ENCODE measurements at regions not wholly inside any gene's neighbourhood (a gene's known extent, or its start where the extent isn't known, plus 50 kb on each side); places are given as distances from the start of the nearest gene placed in this dataset.

- BruUV-seq (replicated peaks): no TSS peak
- no peak overlapping the region for H2AK5ac ChIP-seq (ENCODE audit: low read depth, low read length)
- DNase-seq (no peak), ATAC-seq (ENCODE audit: low read depth) (no peak)
- H3K27ac ChIP-seq (ENCODE audit: insufficient read depth, low read length): no peak overlapping the region
- no peak overlapping the region for H2BK15ac ChIP-seq (ENCODE audit: low read depth, low read length)
- H3K4me3 ChIP-seq (ENCODE audit: insufficient read depth, low read depth, low read length): no peak overlapping the region
- no peak overlapping the region for H2BK20ac ChIP-seq (ENCODE audit: low read depth, low read length)
- H3K56ac ChIP-seq (ENCODE audit: extremely low read depth, insufficient read depth, low read length): no peak overlapping the region
- no peaks in the 10 kb centered on the region for H3K27me3 ChIP-seq (ENCODE audit: control insufficient read depth, insufficient read depth, low read length)
- no peaks in the 10 kb centered on the region for H3K9me1 ChIP-seq (ENCODE audit: insufficient read depth, low read length)
- H3K9ac ChIP-seq (ENCODE audit: low read depth, low read length): no peak overlapping the region
- in situ Hi-C loops (cut with MboI; ENCODE audit: low sequenced_read_pairs) (no loop called here), intact Hi-C loops (cut with micrococcal nuclease) (no loop called here), dilution Hi-C loops (cut with HindIII; ENCODE audit: low sequenced_read_pairs, unreplicated experiment) (no loop called here)
- H3K23ac ChIP-seq (ENCODE audit: low read depth, low read length): no peak overlapping the region
- H3K79me1 ChIP-seq (ENCODE audit: low read depth in 1 of 2, low read length in 2 of 2): no peaks in the 10 kb centered on the region
- no peaks in the 10 kb centered on the region for H3K36me3 ChIP-seq (ENCODE audit: control insufficient read depth, insufficient read depth, low read length)
- TF ChIP-seq CEBPB (IDR thresholded peaks at IDR 0.05; ENCODE audit: low read depth, low read length) (no peak), CTCF (conservative IDR thresholded peaks at IDR 0.05; ENCODE audit: low read depth, low read length) (no peak), FOS (IDR thresholded peaks at IDR 0.05; ENCODE audit: low read depth, low read length) (no peak), MXI1 (IDR thresholded peaks at IDR 0.05; ENCODE audit: borderline replicate concordance, low read depth, low read length) (no peak), POLR2A (IDR thresholded peaks at IDR 0.05; ENCODE audit: low read depth, low read length) (no peak), MAZ (IDR thresholded peaks at IDR 0.05; ENCODE audit: borderline replicate concordance, low read depth, low read length) (no peak), SMC3 (IDR thresholded peaks at IDR 0.05; ENCODE audit: low read depth, low read length) (no peak)
- H4K5ac ChIP-seq (ENCODE audit: low read depth, low read length): no peak overlapping the region
- ChIA-PET POLR2A (ENCODE audit: unreplicated experiment) (no interaction called here), CTCF (no interaction called here)
- no peak overlapping the region for H3K14ac ChIP-seq (replicated peaks; ENCODE audit: low read depth, low read length)
- H2BK5ac ChIP-seq (ENCODE audit: low read depth, low read length, poor library complexity, severe bottlenecking): no peak overlapping the region
- WGBS, 2 experiments (ENCODE audit: extremely low coverage in 2 of 2, insufficient read length in 1 of 2): 71 to 100% methylated on average over 1 to 3 of the region's 8 CpGs
- no peak overlapping the region for H4K91ac ChIP-seq (ENCODE audit: insufficient read depth, low read depth, low read length)
- no peak overlapping the region for H3K4me2 ChIP-seq (ENCODE audit: low read depth, low read length)
- no peak overlapping the region for H4K8ac ChIP-seq (ENCODE audit: low read depth in 2 of 2, low read length in 2 of 2)
- no peak overlapping the region for H3K18ac ChIP-seq (ENCODE audit: low read depth, low read length)
- peaks cover 32% of the 10 kb centered on the region for H3K9me3 ChIP-seq (ENCODE audit: control insufficient read depth, insufficient read depth, low read length)
- H2BK120ac ChIP-seq (ENCODE audit: low read depth, low read length): no peak overlapping the region
- H3K4ac ChIP-seq (ENCODE audit: low read depth, low read length): no peak overlapping the region
- H3K4me1 ChIP-seq (ENCODE audit: control insufficient read depth, insufficient read depth, low read length): no peaks in the 10 kb centered on the region
- no peak overlapping the region for H2AK9ac ChIP-seq (replicated peaks; ENCODE audit: low read depth, low read length, poor library complexity)
- no peak overlapping the region for H2AFZ ChIP-seq (replicated peaks; ENCODE audit: low read length, poor library complexity)
- no peaks in the 10 kb centered on the region for H4K20me1 ChIP-seq (ENCODE audit: insufficient read depth, low read length)
Observed at GRCh38 chr14:87754520-87755223, 238.3 kb downstream of the GALC start.

All from IMR-90 (cell line).